ENCODE measurements at regions not wholly inside any gene's neighbourhood (a gene's known extent, or its start where the extent isn't known, plus 50 kb on each side); places are given as distances from the start of the nearest gene placed in this dataset.

DNA sequence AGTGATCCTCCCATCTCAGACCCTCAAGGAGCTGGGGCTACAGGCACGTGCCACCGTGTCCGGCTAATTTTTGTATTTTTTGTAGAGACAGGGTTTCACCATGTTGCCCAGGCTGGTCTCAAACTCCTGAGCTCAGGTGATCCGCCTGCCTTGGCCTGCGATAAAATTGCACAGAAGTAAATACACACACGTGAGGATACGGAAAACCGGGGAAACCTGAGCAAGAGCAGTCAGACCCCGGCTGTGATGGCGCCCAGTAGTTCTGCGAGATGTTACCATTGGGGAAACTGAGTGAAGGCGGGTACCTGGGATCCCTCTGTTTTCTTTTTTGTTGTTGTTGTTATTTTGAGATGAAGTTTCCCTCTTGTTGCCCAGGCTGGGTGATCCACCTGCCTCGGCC is 114.9 kb downstream of the C9orf50 start:
- DNase-seq (ENCODE audit: low read depth, low spot score) = no peak

DNA sequence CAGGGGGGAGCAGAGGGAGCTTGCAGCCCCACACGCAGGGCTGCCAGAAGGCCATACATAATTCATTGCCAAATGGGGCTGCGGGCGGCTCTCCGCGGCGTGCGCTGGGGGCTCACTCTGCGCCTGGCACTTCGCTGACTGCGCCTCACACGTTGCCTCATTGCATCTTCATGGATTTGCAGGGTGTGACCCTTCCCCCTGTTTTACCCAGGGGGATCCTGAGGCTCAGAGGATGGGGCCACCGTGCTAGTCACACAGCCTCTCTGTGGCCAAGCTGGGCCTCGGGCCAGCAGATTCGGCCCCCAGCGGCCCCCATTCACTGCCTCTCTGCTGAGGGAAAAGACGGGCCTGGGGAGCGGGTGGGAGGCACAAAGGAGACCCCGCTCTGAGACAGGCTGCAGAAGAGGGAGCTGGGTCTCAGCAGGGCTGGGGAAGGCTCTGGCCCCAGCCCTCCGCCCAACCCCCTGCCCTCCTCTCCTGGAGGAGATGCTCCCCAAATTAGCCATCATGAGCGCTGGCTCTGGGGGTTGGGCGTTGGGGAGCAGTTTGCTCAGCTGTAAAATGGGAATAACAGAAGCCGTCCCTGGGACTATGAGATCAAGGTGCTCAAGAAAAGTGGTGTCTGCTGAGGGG is 115.5 kb downstream of the C9orf50 start:
- DNase-seq (ENCODE audit: low read depth, low spot score) = no peak

DNA sequence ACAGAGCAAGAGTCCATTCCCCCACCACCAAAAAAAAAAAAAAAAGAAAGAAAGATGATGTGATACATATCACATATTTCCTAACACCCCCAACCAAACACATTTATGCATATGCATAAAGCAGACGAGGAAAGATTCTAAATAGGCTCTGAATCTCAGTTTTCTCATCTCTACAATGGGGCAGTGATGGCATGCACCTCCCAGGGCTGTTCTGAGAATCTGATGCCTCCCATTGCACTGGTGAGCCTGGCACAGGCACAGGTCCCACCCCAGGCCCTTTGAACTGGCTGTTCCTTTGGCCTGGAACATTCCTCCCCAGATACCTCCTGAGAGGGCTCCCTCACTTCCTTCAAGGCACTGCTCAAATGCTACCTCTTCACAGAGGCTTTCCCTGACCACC is 116.5 kb downstream of the C9orf50 start:
- no peak for DNase-seq (ENCODE audit: low read depth, low spot score)

DNA sequence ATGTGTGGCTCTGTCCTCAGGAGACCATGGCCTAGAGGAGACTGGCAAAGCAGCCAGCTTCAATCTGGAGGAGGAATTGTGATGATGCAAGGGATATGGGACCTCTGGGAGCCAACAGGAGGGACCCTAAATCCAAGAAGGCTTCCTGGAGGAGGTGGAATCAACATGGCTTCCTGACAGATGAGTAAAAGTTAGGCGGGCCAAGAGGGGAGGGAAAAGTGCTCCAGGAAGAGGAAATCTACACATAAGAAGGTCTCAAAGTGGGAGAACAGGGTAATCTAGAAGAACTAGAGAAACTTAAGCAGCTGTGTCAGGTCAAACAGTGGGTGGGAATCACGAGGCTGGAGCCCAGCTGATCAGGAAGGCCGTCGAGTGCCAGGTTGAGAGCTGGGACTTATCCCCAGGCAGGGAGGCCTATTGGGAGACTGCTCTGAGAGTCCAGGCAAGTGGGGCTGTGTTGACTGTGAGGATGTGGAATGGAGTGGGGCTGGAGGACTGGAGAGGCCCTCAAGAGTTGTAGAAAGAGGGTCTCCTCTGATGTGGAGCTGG is 119.1 kb downstream of the C9orf50 start:
- no peak for DNase-seq (ENCODE audit: low read depth, low spot score)

DNA sequence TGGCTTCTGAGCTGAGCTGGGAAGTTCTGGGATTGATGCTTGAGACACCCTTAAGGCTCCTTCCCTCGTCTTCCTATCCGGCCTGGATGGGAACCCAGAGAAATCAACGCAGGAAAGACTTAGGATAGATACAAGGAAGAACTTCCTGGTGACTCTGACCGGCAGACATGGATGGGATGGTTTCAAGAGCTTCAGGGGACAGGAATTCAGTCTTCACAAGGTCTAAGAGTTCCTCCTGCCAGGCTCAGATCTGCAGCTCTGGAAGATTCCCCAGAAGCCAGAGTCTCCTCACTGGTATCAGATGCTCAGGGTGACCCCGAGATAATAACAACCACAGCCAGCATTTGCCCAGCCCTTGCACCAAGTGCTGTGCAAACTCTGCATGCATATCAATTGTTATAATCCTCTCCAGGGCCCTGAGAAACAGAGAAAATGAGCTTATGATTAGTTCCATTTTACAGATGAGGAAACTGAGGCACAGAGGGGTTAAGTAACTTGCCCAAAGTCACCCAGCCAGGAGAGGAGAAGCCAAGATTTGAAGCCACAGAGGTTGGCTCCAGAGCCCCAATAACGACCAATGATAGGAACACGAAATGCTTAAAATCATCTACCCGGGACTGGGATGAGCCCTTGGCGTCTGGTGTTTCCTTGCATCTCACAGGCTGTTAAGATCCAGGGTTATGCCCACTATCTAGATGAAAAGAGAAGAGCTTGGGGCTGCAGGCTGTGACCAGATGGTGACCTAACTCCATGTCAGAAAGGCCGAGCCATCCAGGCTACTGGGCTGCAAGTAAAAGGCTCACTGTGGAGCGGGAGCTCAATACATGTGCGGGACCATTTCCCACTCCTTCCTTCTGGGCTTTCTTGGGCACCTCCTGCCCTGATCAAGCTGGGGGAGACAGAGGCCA is 119.8 kb downstream of the C9orf50 start:
- no peak for DNase-seq (ENCODE audit: low read depth, low spot score)

DNA sequence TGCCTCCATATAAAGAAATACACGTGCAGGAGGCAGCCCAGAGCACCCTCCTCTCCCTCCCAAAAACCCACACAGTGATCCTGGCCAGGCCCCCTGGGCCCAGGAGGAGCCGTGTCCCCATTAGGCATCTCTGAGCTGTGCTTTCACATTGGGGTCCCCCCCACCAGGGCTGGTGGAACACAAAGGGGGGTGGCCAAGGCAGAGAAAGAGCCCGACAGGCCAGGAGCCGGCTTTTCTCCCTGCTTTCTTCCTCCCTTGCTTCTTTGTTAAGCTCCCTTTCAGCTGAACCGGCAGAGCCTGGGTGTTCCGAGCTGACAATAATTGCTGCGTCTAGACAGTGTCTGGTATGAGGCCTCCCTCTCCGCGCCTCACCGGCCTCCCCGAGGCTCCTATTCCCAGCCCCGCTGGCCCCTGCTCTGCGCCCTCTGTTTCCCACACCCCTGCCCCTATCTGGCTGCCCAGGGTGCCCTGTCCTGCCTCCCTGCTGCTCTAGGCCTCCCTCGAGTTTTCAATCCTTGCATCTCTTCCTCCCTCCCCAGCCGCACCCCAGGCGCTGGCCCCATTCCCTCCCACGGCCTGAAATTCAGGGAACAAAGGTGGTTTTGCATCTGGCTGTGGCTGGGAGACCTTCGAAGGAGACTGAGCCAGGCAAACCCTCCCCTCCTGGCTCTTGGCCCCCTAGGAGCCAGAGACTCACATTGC is 120.6 kb downstream of the C9orf50 start:
- DNase-seq (ENCODE audit: low read depth, low spot score) = no peak

DNA sequence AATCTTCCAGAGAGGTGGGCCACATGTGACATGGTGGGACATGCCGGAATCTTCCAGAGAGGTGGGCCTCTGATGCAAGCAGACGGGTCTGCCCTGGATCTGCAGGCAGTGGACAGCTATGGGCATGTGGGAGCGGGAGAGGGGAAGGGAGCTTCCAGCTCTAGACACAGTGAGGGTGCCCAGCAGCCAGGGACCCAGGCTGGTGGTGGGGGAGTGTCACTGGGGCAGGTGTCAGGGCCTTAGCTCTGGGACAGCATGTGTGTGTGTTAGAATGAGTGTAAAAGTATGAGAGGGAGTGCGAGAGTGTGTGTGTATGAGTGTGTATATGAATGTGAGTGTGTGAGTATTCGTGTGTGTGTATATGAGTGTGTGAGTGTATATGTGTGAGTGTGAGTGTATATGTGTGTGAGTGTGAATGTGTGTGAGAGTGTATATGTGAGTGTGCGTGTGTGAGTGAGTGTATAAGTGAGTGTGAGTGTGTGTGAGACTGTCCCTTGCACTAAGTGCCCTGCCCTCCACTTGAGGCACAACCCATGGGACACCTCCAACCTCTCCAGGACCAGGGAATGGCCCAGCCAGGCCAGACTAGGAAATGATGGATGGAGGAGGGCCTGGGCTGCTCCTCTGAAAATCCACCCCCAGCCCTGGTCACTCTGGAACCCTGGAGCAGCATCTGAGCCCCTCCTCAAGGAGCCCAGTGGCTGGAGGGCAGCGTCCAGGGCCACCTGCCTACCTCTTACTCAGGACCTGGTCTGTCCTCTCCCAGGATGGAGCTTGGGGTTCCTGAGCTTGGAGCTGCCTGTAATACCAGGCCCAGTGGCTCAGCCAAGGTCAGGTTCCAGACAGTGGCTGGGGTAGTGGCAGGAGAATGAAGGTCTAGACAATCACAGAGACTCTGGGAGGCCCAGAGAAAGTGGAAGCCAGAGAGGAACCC is 122.2 kb downstream of the C9orf50 start:
- no peak for DNase-seq (ENCODE audit: low read depth, low spot score)

DNA sequence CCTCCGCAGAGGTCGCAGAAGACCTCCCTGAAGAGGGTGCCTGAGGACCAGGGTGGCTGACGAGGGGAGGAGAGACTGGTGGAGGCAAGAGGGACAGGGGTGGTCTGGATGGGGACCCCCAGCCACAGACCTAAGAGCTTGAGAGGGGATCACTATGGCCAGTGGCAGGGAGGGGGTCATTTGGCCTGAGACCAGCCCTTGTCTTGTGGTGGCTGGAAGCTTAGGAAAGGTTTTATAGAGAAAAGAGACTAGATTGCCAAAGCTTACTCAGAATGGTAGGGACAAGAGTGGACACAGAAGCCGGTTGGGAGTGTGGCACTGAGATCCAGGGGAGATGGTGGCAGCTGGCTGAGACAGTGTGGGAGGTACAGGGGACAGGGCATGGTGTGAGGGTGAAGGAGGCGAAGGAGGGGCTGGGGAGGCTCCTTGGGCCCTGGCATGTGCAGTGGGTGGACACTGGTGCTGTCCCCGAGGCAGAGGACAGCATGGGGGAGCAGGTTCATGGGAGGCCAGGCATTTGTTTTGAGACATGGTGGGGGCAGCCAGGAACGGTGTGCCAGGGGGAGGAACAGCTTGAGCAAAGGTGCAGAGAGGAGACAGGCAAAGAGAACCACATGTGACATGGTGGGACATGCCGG is 123.0 kb downstream of the C9orf50 start:
- no peak for DNase-seq (ENCODE audit: low read depth, low spot score)

DNA sequence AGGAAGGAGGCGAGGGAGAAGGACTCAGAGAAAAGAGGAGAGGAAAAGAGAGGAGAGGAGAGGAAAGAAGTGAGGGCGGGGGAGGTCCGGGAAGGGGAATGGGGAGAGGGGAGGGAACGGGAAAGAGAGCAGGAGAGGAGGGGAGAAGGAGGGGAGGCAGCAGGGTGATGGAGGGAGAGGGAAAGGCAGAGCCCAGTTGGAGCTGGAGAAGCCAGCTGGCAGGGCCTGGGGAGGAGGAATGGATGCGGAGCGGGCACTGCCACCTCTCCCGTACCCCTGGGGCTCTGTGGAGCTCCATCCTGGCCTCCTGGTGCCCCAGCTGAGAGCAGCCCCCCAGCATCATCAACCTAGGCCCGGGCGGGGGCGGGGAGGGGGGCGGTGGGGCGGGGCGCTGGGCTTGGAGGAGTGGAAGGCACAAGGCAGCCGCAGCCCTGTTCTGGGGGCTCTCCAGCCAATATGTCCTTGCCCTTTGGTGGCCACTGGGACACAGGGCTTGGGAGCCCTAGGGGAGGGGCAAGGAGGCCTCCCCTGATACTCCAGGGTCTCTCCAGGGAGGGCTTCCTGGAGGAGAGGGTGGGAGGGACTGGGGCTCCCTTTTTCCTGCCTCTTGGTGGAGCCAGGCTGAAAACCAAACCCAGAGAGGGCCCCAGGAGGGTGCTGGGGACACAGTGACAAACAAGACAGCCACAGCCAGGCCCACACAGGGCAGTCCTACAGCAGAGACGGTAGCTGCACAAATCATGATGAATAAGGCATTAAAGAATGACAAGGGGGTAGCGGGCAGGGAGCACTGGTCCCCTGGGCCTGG is 123.7 kb downstream of the C9orf50 start:
- DNase-seq (ENCODE audit: low read depth, low spot score) = no peak

DNA sequence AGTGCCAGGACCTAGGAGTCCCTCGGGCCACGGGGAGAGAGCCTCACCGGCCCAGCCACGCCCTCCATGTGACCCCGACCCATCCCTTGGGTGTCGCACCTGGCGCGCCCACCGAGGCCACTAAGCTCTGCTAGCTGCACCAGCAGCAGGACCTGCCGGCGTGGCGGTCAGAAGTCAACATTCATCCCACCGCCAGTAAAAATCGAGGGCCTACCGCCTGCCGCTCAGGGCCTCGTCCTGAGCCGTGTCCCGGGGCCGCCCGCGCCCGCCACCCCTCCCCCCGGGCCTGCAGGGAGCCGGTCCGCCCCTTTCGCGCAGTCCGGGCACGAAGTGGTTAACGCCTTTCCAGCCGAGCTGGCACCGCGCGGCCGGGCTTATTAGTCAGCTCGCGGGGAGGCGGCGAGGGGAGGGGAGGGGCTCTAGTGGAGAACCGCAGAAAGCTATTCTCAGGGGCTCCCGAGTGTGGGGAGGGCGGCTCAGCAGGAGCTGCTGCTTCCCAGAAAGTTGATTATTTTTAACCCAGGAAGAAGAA is 124.4 kb downstream of the C9orf50 start:
- DNase-seq (ENCODE audit: low read depth, low spot score) = peak; percentile 66

DNA sequence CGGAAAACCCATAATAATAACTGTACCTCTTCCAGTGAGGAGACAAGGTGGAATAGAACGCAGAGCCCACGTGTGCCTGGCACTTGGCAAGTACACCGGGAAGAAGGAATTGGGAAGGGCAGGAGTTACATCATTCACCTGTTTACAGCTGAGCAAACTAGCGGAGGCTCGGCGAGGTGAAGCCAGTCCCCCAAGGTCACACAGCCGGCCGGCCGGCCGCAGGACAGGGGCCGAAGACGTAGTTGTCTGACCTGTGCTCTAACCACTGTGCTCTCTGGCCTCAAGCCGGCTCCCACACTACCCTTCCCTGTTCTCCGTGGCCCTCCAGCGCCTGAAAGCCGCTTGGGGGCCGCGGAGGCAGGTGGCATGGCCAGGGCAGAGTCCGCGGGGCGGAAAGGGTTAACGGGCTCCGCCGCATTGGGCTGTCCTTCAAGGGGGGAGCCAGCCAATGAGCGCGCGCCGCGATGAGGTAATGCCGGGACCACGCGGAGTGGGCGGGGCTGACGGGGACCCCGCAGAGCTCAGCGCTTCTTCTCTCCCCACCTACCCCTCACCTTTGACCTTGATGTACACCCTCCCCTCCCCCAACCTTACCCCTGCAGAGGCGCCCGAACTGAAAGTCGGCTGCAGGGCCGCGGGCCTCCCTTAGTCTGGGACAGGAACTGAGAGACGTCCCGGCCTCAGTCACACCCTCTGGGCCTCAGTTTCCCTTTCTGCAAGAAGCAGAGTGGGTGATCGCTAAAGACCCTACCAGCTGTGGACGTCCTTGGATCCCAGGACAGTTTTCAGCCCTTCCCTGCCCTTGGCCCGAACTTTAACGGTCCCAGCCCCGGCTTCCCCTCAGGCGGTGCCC is 125.1 kb downstream of the C9orf50 start:
- DNase-seq (ENCODE audit: low read depth, low spot score) = peak; percentile 60

DNA sequence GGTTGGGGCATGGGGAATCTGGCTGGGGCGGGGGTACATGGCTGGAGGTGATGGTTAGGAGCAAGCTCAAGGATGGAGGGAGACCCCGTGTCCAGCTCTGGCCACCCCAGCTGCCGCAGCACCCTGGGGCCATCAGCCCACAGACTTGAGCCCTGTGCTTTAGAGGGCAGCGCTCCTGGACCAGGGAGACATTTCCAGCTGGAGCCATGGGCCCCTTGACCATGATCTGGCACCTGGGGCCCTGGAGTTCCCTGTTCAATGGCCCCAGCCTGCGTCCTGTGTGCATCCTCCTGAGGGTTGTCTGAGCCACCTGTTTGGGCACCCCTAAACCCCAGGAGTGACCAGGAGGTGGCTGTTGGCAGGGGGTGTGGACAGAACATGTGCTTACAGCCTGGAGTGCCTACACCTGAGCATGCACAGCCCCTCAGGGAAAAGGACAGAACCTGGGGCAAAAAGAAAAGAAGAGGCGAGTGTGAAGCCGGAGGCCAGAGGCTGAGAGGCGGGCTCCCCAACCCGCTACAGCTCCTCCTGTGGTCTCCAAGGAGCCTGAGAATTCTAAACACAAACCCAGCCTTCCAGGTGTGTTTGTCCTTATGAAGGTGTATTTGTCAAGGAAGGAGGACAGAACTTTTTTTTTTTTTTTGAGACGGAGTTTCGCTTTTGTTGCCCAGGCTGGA is 126.7 kb downstream of the C9orf50 start:
- no peak for DNase-seq (ENCODE audit: low read depth, low spot score)

DNA sequence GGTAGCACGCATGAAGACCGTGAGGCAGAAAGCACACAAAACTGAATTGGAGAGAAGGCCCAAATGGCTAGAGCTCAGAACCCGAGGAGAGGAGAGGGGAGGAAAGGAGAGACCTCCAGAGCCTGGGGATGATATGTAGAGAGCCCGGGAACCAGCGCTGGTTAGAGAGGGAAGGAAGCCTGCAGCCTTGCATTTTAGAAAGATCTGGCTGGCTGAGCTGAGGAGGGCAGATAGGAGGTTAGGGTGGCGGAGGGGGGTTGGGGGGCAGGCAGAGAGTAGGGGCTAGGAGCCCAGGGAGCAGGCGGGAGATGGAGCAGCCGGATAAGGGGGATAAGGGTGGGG is 127.2 kb downstream of the C9orf50 start:
- no peak for DNase-seq (ENCODE audit: low read depth, low spot score)

DNA sequence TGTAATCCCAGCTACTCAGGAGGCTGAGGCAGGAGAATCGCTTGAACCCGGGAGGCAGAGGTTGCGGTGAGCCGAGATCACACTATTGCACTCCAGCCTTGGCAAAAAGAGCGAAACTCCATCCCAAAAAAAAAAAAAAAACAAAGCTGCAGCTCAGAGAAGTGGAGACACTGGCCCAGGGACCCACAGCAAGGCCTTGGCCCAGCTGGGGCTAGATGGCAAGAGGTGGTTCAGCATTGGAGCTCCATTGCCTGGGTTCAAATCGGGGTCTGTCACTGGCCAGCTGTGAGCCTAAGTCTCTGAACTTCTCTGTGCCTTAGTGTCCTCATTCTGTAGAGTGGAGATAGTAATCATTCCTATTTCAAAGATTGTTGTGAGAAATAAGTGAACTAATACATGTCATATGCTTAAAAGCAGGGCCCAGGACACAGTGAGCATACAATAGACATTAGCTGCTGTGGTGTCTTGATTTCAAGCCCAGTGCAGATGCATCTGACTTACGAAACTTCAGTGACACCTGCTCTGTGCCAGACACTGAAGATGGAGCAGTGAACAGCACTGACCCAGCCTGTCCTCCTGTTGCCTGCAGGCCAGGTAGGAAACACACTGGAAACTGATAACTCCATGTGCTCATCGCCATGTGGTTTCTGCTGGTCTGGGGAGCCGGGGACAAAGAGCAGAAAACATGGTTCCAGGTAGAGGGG is 127.7 kb downstream of the C9orf50 start:
- DNase-seq (ENCODE audit: low read depth, low spot score) = no peak

DNA sequence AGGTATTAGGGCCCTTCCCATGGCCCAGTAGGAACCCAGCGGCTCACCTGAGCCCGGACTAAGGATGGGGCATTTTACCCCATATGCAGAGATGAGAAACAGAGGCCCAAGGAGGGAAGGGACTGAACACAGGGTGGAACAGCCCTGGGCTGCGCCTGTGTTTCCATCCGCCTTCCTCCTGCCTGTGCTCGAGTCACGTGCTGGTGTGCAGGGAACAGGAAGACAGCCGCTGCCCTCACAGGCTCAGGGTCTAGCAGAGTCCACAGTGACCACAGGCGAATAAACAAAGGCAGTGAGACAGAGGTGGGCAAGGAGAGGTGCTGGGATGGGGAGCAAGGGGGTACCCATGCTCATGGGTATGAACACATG is 129.4 kb downstream of the C9orf50 start:
- DNase-seq (ENCODE audit: low read depth, low spot score) = no peak

DNA sequence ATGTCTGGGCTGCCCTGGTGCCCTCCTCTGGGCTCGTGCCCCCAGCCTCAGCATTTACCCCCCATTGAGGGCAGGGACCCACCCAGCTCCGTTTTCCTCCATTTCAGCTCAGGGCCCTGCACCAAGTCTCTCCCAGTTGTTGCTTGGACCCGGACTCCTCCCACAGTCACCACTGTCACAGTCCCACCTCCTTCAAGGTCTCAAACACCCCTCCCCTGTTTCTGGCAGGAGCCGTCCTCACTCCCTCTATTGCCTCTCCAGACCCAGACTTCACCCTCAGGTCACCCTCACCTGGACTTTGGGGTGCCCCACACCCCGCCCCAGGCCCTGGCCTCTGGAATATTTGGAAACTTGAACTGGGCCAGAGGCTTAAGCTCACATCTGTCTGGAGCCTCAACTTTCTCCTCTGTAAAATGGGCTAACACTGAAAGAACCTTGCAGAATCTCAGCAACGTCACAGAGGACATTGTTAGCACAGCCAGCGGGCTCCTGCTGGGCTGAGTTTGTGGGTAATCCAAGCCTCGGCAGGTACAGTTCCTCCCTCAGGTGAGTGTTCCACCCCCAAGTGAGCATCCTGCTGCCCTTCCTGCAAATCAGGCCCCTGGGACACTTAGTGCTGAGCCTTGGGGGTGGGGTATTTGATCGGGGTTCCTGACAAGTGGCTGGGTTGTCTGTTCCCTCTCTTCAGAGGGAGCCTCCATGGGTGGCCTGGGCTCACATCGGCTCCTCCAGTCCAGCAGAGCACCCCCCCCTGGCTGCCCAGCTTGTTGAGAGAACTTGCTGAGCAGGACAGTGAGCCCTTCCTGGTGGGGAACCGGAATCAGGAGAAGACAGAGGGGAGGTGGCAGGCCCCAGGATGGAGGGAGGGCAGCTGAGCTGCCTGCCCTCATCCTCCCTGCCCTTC is 130.1 kb downstream of the C9orf50 start:
- no peak for DNase-seq (ENCODE audit: low read depth, low spot score)

All from activated CD4-positive, CD25-positive, alpha-beta regulatory T cell treated with anti-CD3 and anti-CD28 coated beads, Interleukin-2, amount 50 U/mL, for 16 hours (primary cell).